ENCODE measurements at regions not wholly inside any gene's neighbourhood (a gene's known extent, or its start where the extent isn't known, plus 50 kb on each side); places are given as distances from the start of the nearest gene placed in this dataset.
"Not testable (repeated sequence)": the region's sequence is repeated elsewhere in the genome, so short reads cannot be mapped to it uniquely, and the experiment has no call there.

- Histone ChIP-seq H3K36me3 (no peaks in the 10 kb centered on the region), H3K27me3 (peaks cover 0 to 9% (median 7%) of the 10 kb centered on the region in 3 donors), H3K4me1 (no peaks in the 10 kb centered on the region), H3K27ac (no peak overlapping the region), H3K4me3 (no peak overlapping the region), H3K9me3 (no peaks in the 10 kb centered on the region)
- no peak for ATAC-seq
- in situ Hi-C loops (cut with MboI; ENCODE audit: low sequenced_read_pairs in 4 of 4) = no loop called here
- intact Hi-C loops (cut with DNase I; ENCODE audit: low total_unique reads) = no loop called here
- TF ChIP-seq, protein P1, sequence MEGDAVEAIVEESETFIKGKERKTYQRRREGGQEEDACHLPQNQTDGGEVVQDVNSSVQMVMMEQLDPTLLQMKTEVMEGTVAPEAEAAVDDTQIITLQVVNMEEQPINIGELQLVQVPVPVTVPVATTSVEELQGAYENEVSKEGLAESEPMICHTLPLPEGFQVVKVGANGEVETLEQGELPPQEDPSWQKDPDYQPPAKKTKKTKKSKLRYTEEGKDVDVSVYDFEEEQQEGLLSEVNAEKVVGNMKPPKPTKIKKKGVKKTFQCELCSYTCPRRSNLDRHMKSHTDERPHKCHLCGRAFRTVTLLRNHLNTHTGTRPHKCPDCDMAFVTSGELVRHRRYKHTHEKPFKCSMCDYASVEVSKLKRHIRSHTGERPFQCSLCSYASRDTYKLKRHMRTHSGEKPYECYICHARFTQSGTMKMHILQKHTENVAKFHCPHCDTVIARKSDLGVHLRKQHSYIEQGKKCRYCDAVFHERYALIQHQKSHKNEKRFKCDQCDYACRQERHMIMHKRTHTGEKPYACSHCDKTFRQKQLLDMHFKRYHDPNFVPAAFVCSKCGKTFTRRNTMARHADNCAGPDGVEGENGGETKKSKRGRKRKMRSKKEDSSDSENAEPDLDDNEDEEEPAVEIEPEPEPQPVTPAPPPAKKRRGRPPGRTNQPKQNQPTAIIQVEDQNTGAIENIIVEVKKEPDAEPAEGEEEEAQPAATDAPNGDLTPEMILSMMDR (IDR thresholded peaks at IDR 0.05 in 4 of 5, conservative IDR thresholded peaks at IDR 0.05 in 1 of 5) = no peak
- TF ChIP-seq POLR2A (IDR thresholded peaks at IDR 0.05) = no peak
- DNase-seq = no peak
Observed at GRCh38 chr3:75610773-75611172, 53.4 kb upstream of the FRG2C start.

DNA sequence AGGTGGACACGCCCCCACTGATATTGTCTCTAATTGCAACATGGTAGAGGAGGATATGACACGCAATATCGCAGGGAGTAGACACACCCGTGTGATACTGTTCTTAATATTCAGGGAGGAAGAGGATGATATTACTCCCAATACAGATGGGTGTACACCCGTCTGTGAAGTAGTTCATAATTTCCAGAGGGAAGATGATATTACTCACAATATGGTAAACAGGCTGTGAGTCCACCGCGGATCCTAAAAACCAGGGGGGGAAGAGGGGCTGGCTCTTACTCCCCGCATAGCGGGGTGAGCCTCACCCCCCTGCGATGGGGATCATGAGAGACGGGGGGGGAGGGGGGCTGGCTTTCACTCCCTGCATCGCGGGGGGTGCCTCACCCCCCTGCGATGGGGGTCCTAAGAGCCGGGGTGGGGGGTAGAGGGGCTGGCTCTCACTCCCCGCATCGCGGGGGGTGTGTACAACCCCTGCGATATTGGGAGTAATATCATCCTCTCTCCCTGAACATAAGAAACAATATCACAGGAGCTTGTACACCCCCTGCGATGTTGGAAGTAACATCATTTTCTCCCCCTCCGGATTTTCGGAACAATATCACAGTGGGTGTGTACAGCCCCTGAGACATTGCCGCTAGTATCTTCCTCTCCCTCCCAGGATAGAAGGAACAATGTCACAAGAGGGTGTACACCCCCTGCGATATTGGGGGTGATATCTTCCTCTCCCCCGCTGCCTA lies 52.2 kb upstream of the FRG2C start:
- H3K9me3 ChIP-seq; in situ Hi-C loops (cut with MboI; ENCODE audit: low sequenced_read_pairs in 4 of 4); H3K27me3 ChIP-seq; intact Hi-C loops (cut with DNase I; ENCODE audit: low total_unique reads); H3K4me3 ChIP-seq; DNase-seq; H3K27ac ChIP-seq; H3K36me3 ChIP-seq; ATAC-seq; H3K4me1 ChIP-seq: not testable (repeated sequence)

Small RNA genes lying in the stretch of these regions (microRNA-seq; reads per million reads assigned to microRNA genes)
- 0 reads per million in 2 donors for gene MIR4444-2 (ENCODE audit: borderline replicate concordance in 2 of 2)
